GM18870 (cell line): ENCODE measurements at regions not wholly inside any gene's neighbourhood (a gene's known extent, or its start where the extent isn't known, plus 50 kb on each side); places are given as distances from the start of the nearest gene placed in this dataset.

Source experiments
- ATAC-seq: cut with Tn5 transposase; IDR thresholded peaks from one replicate; pipeline ENCODE4 v1.9.1; 2021; ENCODE audit warnings: moderate library complexity; ENCODE audit not compliant: unreplicated experiment

- peak; percentile 38 for ATAC-seq
Observed at GRCh38 chr1:42035205-42035829, 116.6 kb upstream of the HIVEP3 start.

GRCh38 chr1:42034426-42034825 is 115.7 kb upstream of the HIVEP3 start:
- ATAC-seq, result no peak

GRCh38 chr1:42033629-42034028 is 114.9 kb upstream of the HIVEP3 start:
- no peak for ATAC-seq

GRCh38 chr1:42017730-42018129 is 99.0 kb upstream of the HIVEP3 start:
- no peak for ATAC-seq

GRCh38 chr1:42017259-42017658 is 98.5 kb upstream of the HIVEP3 start:
- no peak for ATAC-seq

GRCh38 chr1:42014823-42015222 is 96.1 kb upstream of the HIVEP3 start:
- ATAC-seq, result no peak

GRCh38 chr1:42013881-42014470 is 95.3 kb upstream of the HIVEP3 start:
- ATAC-seq, result no peak

- no peak for ATAC-seq
Observed at GRCh38 chr1:42012852-42013251, 94.1 kb upstream of the HIVEP3 start.

- no peak for ATAC-seq
Observed at GRCh38 chr1:42010381-42010780, 91.7 kb upstream of the HIVEP3 start.

- ATAC-seq, result no peak
Observed at GRCh38 chr1:42008264-42008663, 89.5 kb upstream of the HIVEP3 start.

GRCh38 chr1:42006836-42007235 is 88.1 kb upstream of the HIVEP3 start:
- no peak for ATAC-seq

- ATAC-seq, result no peak
Observed at GRCh38 chr1:42006093-42006492, 87.4 kb upstream of the HIVEP3 start.

GRCh38 chr1:42005530-42005929 is 86.8 kb upstream of the HIVEP3 start:
- ATAC-seq, result no peak

- no peak for ATAC-seq
Observed at GRCh38 chr1:42004860-42005259, 86.1 kb upstream of the HIVEP3 start.

- ATAC-seq, result no peak
Observed at GRCh38 chr1:42004322-42004721, 85.6 kb upstream of the HIVEP3 start.

- no peak for ATAC-seq
Observed at GRCh38 chr1:42003433-42003832, 84.7 kb upstream of the HIVEP3 start.

GRCh38 chr1:42002220-42002619 is 83.5 kb upstream of the HIVEP3 start:
- no peak for ATAC-seq

GRCh38 chr1:42000766-42001165 is 82.0 kb upstream of the HIVEP3 start:
- no peak for ATAC-seq

- ATAC-seq, result no peak
Observed at GRCh38 chr1:41999884-42000283, 81.2 kb upstream of the HIVEP3 start.

- ATAC-seq, result no peak
Observed at GRCh38 chr1:41998250-41998649, 79.5 kb upstream of the HIVEP3 start.

GRCh38 chr1:41997153-41997552 is 78.4 kb upstream of the HIVEP3 start:
- ATAC-seq, result no peak

- ATAC-seq, result no peak
Observed at GRCh38 chr1:41995441-41996130, 76.9 kb upstream of the HIVEP3 start.
